Glutamatergic neuron (in vitro differentiated cells): ENCODE measurements at regions not wholly inside any gene's neighbourhood (a gene's known extent, or its start where the extent isn't known, plus 50 kb on each side); places are given as distances from the start of the nearest gene placed in this dataset.

Experiments used
- DNase-seq: peaks from one replicate; pipeline ENCODE4 v3.0.0; 2022
- H3K27ac Mint-ChIP-seq: one replicate; pipeline ENCODE4 v1.8.0; 2020; ENCODE audit warnings: mild to moderate bottlenecking, mixed read lengths, inconsistent platforms; ENCODE audit not compliant: unreplicated experiment
- H3K27me3 Mint-ChIP-seq: one replicate; pipeline ENCODE4 v1.8.0; 2020; ENCODE audit warnings: mild to moderate bottlenecking, moderate library complexity, mixed read lengths, inconsistent platforms; ENCODE audit not compliant: unreplicated experiment
- H3K36me3 Mint-ChIP-seq: one replicate; pipeline ENCODE4 v1.8.0; 2020; ENCODE audit warnings: mild to moderate bottlenecking, mixed read lengths, inconsistent platforms; ENCODE audit not compliant: unreplicated experiment
- H3K4me1 Mint-ChIP-seq: one replicate; pipeline ENCODE4 v1.8.0; 2020; ENCODE audit warnings: mild to moderate bottlenecking, low read depth, mixed read lengths, inconsistent platforms; ENCODE audit not compliant: unreplicated experiment
- H3K4me3 Mint-ChIP-seq: one replicate; pipeline ENCODE4 v1.8.0; 2020; ENCODE audit warnings: mild to moderate bottlenecking, mixed read lengths, inconsistent platforms; ENCODE audit not compliant: unreplicated experiment
- H3K9me3 Mint-ChIP-seq: one replicate; pipeline ENCODE4 v1.8.0; 2020; ENCODE audit warnings: mild to moderate bottlenecking, moderate library complexity, mixed read lengths, inconsistent platforms; ENCODE audit not compliant: unreplicated experiment
- CTCF ChIP-seq: fragments of 200-600 bp; sonication (generic); IDR thresholded peaks from one replicate; pipeline ENCODE4 v1.5.0; 2021; ENCODE audit not compliant: partially characterized antibody, unreplicated experiment

- Mint-ChIP-seq H3K4me1 (peaks cover 2% of the 10 kb centered on the region), H3K9me3 (peaks cover 1% of the 10 kb centered on the region), H3K4me3 (no peak overlapping the region), H3K27me3 (peaks cover 3% of the 10 kb centered on the region), H3K27ac (no peak overlapping the region), H3K36me3 (no peaks in the 10 kb centered on the region)
- DNase-seq, result no peak
- no peak for TF ChIP-seq CTCF
Measured at GRCh38 chr4:139611391-139611790, 54.2 kb upstream of the MGST2 start.

GRCh38 chr4:139609647-139610046 lies 53.6 kb upstream of the SETD7 start:
- H3K9me3 Mint-ChIP-seq, result peaks cover 1% of the 10 kb centered on the region
- H3K36me3 Mint-ChIP-seq, result no peaks in the 10 kb centered on the region
- H3K4me3 Mint-ChIP-seq, result no peak overlapping the region
- H3K27ac Mint-ChIP-seq, result no peak overlapping the region
- peaks cover 14% of the 10 kb centered on the region for H3K4me1 Mint-ChIP-seq
- DNase-seq, result no peak
- TF ChIP-seq CTCF, result no peak
- peaks cover 5% of the 10 kb centered on the region for H3K27me3 Mint-ChIP-seq

- peaks cover 1% of the 10 kb centered on the region for H3K9me3 Mint-ChIP-seq
- TF ChIP-seq CTCF, result no peak
- H3K4me1 Mint-ChIP-seq, result peaks cover 14% of the 10 kb centered on the region
- DNase-seq, result no peak
- H3K27ac Mint-ChIP-seq, result no peak overlapping the region
- H3K36me3 Mint-ChIP-seq, result no peaks in the 10 kb centered on the region
- H3K27me3 Mint-ChIP-seq, result peaks cover 5% of the 10 kb centered on the region
- H3K4me3 Mint-ChIP-seq, result no peak overlapping the region
Measured at GRCh38 chr4:139607502-139608060, 51.6 kb upstream of the SETD7 start.

GRCh38 chr4:139606579-139607501 lies 50.8 kb upstream of the SETD7 start:
- H3K27ac Mint-ChIP-seq, result peak overlapping the region; percentile 30
- no peak for TF ChIP-seq CTCF
- H3K27me3 Mint-ChIP-seq, result peaks cover 5% of the 10 kb centered on the region
- no peak for DNase-seq
- no peak overlapping the region for H3K4me3 Mint-ChIP-seq
- peaks cover 14% of the 10 kb centered on the region for H3K4me1 Mint-ChIP-seq
- peaks cover 1% of the 10 kb centered on the region for H3K9me3 Mint-ChIP-seq
- H3K36me3 Mint-ChIP-seq, result no peaks in the 10 kb centered on the region

- peaks cover 14% of the 10 kb centered on the region for H3K4me1 Mint-ChIP-seq
- H3K9me3 Mint-ChIP-seq, result no peaks in the 10 kb centered on the region
- no peaks in the 10 kb centered on the region for H3K36me3 Mint-ChIP-seq
- DNase-seq, result no peak
- peak overlapping the region; percentile 30 for H3K27ac Mint-ChIP-seq
- peak overlapping the region; percentile 4 for H3K4me3 Mint-ChIP-seq
- peaks cover 5% of the 10 kb centered on the region for H3K27me3 Mint-ChIP-seq
- TF ChIP-seq CTCF, result no peak
Measured at GRCh38 chr4:139606103-139606502, 50.1 kb upstream of the SETD7 start.
